OCI-LY7 (cell line): ENCODE measurements at regions not wholly inside any gene's neighbourhood (a gene's known extent, or its start where the extent isn't known, plus 50 kb on each side); places are given as distances from the start of the nearest gene placed in this dataset.

Source experiments
- EZH2phosphoT487 ChIP-seq: fragments of 200-600 bp; sonication (generic); IDR thresholded peaks from 2 replicates; pipeline ENCODE4 v1.6.1; 2018; ENCODE audit warnings: low read depth, borderline replicate concordance, mild to moderate bottlenecking, mixed run types, antibody characterized with exemption, low read length, moderate library complexity, mixed read lengths
- TF ChIP-seq, protein P1 (sequence below): fragments of 200-600 bp; sonication (generic); conservative IDR thresholded peaks from 2 replicates; pipeline ENCODE4 v1.5.1; 2014; ENCODE audit warnings: mild to moderate bottlenecking, antibody characterized with exemption, low read length, moderate library complexity, mixed read lengths

- TF ChIP-seq, protein P1, sequence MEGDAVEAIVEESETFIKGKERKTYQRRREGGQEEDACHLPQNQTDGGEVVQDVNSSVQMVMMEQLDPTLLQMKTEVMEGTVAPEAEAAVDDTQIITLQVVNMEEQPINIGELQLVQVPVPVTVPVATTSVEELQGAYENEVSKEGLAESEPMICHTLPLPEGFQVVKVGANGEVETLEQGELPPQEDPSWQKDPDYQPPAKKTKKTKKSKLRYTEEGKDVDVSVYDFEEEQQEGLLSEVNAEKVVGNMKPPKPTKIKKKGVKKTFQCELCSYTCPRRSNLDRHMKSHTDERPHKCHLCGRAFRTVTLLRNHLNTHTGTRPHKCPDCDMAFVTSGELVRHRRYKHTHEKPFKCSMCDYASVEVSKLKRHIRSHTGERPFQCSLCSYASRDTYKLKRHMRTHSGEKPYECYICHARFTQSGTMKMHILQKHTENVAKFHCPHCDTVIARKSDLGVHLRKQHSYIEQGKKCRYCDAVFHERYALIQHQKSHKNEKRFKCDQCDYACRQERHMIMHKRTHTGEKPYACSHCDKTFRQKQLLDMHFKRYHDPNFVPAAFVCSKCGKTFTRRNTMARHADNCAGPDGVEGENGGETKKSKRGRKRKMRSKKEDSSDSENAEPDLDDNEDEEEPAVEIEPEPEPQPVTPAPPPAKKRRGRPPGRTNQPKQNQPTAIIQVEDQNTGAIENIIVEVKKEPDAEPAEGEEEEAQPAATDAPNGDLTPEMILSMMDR, result peak; percentile 52
- TF ChIP-seq EZH2phosphoT487, result no peak
These were observed 294.9 kb downstream of the NDFIP2 start for GRCh38 chr13:79775830-79776229.
